HEK293 (cell line): ENCODE measurements at regions not wholly inside any gene's neighbourhood (a gene's known extent, or its start where the extent isn't known, plus 50 kb on each side); places are given as distances from the start of the nearest gene placed in this dataset.

ENCODE experiments used
- BCL11A ChIP-seq: fragments of 450-650 bp; formaldehyde crosslinking; IDR thresholded peaks from 2 replicates; pipeline ENCODE4 v1.5.1; 2016; ENCODE audit warnings: low read depth, missing biosample characterization, missing genetic modification characterization
- CTCF ChIP-seq: fragments of 450-650 bp; formaldehyde crosslinking; IDR thresholded peaks from 2 replicates; pipeline ENCODE4 v1.5.1; 2016; ENCODE audit warnings: missing biosample characterization, missing genetic modification characterization
- MYNN ChIP-seq: fragments of 450-650 bp; formaldehyde crosslinking; IDR thresholded peaks from 2 replicates; pipeline ENCODE4 v1.5.1; 2016; ENCODE audit warnings: missing biosample characterization, missing genetic modification characterization, borderline replicate concordance
- ZBTB1 ChIP-seq: fragments of 450-650 bp; formaldehyde crosslinking; IDR thresholded peaks from 2 replicates; pipeline ENCODE4 v1.5.1; 2016; ENCODE audit warnings: missing biosample characterization, missing genetic modification characterization
- ZNF138 ChIP-seq: fragments of 450-650 bp; formaldehyde crosslinking; IDR thresholded peaks from 2 replicates; pipeline ENCODE4 v1.5.1; 2016; ENCODE audit warnings: missing biosample characterization, missing genetic modification characterization, borderline replicate concordance
- ZNF561 ChIP-seq: fragments of 450-650 bp; IDR thresholded peaks from 2 replicates; pipeline ENCODE4 v1.5.1; 2018; ENCODE audit warnings: missing biosample characterization, missing genetic modification characterization, borderline replicate concordance

GRCh38 chr4:18155067-18156041, 133.8 kb upstream of the LCORL start:
- TF ChIP-seq ZNF561 (tag by site-specific recombination) (no peak), BCL11A (tag by site-specific recombination) (no peak), MYNN (no peak), CTCF (tag by site-specific recombination) (no peak), ZNF138 (tag by site-specific recombination) (no peak), ZBTB1 (tag by site-specific recombination) (no peak)
